ENCODE measurements at regions not wholly inside any gene's neighbourhood (a gene's known extent, or its start where the extent isn't known, plus 50 kb on each side); places are given as distances from the start of the nearest gene placed in this dataset.

DNA sequence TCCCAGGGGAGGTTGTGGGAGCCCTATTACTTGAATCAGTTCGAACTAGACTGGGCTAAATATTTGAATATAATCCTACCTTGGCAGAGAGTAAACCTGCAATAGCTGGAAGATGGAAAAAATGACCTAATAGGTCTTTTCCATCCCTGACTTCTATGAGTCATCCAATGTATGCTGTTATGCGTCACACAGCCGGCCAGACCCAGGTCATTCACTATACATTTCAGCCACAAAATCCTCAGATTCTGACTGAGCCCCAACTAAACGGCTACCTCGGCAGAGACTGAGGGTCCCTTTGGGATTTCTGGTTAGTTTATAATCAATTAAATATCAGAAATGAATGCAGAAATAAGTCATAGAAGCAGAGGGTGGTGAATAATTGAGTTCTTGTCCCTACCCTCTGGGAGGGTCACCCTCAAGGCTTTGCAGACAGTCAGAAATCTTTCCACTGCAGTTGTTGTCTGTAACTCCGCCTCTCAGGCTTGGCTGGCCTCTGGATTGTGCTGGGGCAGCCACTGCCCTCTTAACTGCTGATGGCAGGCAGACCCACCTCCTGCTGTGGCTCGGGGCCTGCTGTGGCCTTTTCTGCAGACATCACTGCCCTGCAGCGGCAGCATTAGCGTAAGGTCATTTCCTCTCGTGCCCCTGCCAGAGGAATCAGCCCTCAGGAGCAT, 240.5 kb downstream of the TGFB2 start:
- H3K4me3 ChIP-seq (replicated peaks in 1 of 2; ENCODE audit: low read depth in 2 of 2, low read length in 2 of 2) = no peak overlapping the region
- TF ChIP-seq CTCF (IDR thresholded peaks at IDR 0.05; ENCODE audit: low read depth, low read length) = no peak
- DNase-seq (ENCODE audit: low read depth in 2 of 2) = peak; percentile 56 to 86

DNA sequence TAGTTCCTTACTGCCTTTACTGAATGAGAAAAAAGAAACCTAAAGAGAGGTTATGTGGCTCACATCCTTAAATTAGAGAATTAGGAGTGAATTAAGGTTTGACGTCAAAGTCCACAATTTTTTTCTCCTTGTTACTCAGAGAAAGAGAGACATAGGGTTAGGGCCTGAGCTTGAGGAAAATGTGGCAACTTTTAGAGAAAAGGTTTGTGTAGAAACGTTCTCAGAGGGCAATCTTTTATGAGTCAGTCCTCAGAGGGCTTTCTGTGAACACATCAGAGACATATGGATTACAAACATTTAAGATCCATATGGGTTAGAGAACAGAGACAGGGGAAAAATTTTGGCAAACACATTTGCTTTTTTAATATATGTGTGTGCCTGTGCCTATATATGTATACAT, 242.8 kb downstream of the TGFB2 start:
- DNase-seq (ENCODE audit: low read depth in 2 of 2) = peak in 1 of 2 donors; percentile 58
- TF ChIP-seq CTCF (IDR thresholded peaks at IDR 0.05; ENCODE audit: low read depth, low read length) = no peak
- no peak overlapping the region for H3K4me3 ChIP-seq (replicated peaks in 1 of 2; ENCODE audit: low read depth in 2 of 2, low read length in 2 of 2)

DNA sequence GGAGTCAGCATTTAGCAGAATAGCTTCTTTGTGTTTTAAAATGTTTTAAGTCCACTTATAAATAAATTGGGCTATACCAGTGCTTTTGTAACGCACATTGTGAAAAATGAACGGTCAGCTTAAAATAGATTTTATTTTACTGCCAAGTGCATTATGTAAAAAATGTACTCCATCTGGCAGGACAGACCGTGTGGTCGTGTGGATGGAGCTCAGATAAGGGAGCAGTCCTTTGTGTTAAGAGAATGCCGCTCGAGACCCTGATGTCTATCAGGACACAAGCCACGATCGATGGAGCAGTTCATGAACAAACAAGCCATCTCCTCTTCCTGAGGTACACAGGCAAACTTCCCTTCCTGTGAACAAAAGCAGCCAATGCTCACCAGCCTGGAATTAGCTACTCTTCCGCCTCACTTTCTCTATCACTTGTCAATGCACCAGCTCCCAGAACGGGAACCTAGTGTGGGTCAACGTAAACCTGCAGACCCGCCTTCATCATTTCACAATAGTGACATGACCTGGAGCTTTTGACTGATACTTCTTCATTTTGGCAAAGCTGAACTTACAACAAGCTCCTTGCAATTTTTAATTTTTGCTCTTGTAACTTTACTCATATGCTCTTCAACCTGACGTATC, 243.5 kb downstream of the TGFB2 start:
- no peak for TF ChIP-seq CTCF (IDR thresholded peaks at IDR 0.05; ENCODE audit: low read depth, low read length)
- no peak overlapping the region for H3K4me3 ChIP-seq (replicated peaks in 1 of 2; ENCODE audit: low read depth in 2 of 2, low read length in 2 of 2)
- no peak for DNase-seq (ENCODE audit: low read depth in 2 of 2)

GRCh38 chr1:218589487-218589886, 244.4 kb downstream of the TGFB2 start:
- no peak overlapping the region for H3K4me3 ChIP-seq (replicated peaks in 1 of 2; ENCODE audit: low read depth in 2 of 2, low read length in 2 of 2)
- TF ChIP-seq CTCF (IDR thresholded peaks at IDR 0.05; ENCODE audit: low read depth, low read length) = no peak
- DNase-seq (ENCODE audit: low read depth in 2 of 2) = no peak

DNA sequence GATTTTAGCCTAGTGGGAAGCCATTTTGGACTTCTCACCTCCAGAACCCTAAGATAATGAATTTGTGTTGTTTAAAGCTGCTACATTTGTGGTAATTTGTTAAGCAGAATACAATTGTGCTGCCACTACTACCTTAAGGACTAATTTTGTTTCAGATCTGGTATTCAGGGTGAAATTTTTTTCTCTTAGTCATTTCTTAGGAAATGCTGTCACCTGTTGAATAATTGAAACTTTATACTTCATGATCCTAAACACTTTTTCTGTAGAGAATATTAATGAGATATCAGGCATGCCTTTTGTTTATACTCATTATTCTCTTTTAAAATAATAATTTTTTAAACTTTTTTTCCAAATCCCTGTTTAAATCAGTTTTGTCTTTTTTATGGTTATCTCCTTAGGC, 246.8 kb downstream of the TGFB2 start:
- no peak overlapping the region for H3K4me3 ChIP-seq (replicated peaks in 1 of 2; ENCODE audit: low read depth in 2 of 2, low read length in 2 of 2)
- TF ChIP-seq CTCF (IDR thresholded peaks at IDR 0.05; ENCODE audit: low read depth, low read length) = no peak
- no peak for DNase-seq (ENCODE audit: low read depth in 2 of 2)

DNA sequence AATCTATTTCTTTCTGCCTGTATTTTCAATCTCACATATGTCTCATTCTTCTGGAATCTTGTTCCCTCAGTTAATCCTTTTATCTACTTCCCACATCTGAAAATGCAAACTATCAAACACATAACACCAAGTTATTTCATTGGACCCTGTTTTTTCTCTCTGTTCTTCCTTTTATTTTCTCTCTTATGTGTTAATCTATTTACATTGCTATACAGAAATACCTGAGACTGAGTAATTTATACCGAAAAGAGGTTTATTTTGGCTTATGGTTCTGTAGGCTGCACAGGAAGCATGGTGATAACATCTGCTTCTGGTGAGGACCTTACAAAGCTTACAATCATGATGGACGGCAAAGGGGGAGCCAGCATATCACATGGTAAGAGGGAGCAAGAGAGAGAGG, 247.6 kb downstream of the TGFB2 start:
- peak in 1 of 2 donors; percentile 28 for DNase-seq (ENCODE audit: low read depth in 2 of 2)

More for the DNA sequence above, 247.6 kb downstream of the TGFB2 start:
- no peak overlapping the region for H3K4me3 ChIP-seq (replicated peaks in 1 of 2; ENCODE audit: low read depth in 2 of 2, low read length in 2 of 2)
- TF ChIP-seq CTCF (IDR thresholded peaks at IDR 0.05; ENCODE audit: low read depth, low read length) = no peak
